Glomerular visceral epithelial cell (primary cell): ENCODE measurements at regions not wholly inside any gene's neighbourhood (a gene's known extent, or its start where the extent isn't known, plus 50 kb on each side); places are given as distances from the start of the nearest gene placed in this dataset.
"Not testable (repeated sequence)": the region's sequence is repeated elsewhere in the genome, so short reads cannot be mapped to it uniquely, and the experiment has no call there.

ENCODE experiments used
- DNase-seq: peaks from one replicate; pipeline ENCODE4 v3.0.0-alpha.2; 2016; ENCODE audit errors: extremely low spot score

- no peak for DNase-seq
Observed at GRCh38 chr10:131832056-131832685, 68.6 kb upstream of the PPP2R2D start.

- DNase-seq: no peak
Observed at GRCh38 chr10:131833013-131833412, 67.8 kb upstream of the PPP2R2D start.

- no peak for DNase-seq
Observed at GRCh38 chr10:131833446-131834080, 67.2 kb upstream of the PPP2R2D start.

DNA sequence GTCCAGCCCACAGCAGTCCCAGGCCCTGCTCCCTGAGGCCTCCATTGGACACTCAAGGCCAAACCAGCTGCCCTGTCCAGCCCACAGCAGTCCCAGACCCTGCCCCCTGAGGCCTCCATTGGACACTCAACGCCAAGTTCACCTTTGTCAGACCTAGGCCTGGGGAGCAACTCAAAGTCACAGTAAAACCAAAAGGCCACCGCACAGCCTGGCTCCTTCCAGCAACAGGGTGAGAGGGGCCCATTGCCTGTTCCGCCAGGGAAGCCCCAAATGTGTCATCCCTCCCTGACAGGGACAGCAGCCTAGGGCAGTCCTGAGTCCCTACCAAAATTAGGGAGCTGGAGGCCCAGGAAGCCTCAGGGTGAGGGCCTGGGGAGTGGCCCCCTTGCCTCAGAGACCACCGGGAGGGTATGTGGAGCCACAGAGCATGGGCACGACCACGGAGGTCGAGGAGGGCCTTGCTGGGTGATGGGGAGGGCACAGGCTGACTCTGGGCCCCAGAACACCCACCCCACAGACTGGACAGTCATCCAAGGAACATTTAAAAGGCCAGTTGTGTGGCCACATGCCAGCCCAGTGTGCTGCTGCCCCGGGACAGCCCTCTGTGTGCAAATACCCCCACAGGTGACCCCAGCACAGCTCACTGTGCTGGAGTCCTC lies 66.5 kb upstream of the PPP2R2D start:
- DNase-seq: no peak

GRCh38 chr10:131838966-131839742 lies 61.7 kb upstream of the PPP2R2D start:
- no peak for DNase-seq

DNA sequence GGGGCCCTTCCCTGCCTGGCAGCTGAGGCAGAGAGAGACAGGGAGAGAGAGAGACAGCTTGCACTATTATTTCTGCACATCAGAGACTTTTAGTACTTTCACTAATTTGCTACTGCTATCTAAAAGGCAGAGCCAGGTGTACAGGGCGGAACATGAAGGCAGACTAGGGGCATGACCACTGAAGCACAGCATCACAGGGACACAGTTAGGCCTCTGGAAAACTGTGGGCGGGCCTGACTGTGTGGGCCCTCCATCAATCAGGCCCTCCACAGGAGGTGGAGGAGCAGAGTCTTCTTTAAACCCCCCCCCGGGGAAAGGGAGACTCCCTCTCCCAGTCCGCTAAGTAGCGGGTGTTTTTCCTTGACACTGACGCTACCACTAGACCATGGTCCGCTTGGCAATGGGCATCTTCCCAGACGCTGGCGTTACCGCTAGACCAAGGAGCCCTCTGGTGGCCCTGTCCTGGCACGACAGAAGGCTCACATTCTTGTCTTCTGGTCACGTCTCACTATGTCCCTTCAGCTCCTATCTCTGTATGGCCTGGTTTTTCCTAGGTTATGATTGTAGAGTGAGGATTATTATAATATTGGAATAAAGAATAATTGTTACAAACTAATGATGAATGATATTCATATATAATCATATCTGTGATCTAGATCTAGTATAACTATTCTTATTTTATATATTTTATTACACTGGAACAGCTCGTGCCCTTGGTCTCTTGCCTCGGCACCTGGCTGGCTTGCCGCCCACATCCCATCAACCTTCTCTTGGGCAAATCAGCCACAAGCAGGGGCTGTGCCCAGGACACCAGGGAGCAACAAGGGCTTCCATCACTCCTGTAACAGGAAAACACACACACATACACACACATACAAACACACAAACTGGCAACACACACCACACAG lies 60.7 kb upstream of the PPP2R2D start:
- DNase-seq: not testable (repeated sequence)

DNA sequence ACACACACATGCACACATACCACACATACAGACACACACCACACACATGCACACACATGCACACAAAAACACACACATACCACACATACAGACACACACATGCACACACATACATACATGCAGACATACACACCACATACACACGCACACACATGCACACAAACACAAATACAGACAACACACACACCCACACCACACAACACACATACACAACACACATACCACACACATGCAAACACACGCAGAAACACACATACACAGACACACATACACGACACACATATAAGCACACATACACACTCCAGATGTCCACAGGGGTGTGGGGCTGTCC lies 60.1 kb upstream of the PPP2R2D start:
- no peak for DNase-seq

DNA sequence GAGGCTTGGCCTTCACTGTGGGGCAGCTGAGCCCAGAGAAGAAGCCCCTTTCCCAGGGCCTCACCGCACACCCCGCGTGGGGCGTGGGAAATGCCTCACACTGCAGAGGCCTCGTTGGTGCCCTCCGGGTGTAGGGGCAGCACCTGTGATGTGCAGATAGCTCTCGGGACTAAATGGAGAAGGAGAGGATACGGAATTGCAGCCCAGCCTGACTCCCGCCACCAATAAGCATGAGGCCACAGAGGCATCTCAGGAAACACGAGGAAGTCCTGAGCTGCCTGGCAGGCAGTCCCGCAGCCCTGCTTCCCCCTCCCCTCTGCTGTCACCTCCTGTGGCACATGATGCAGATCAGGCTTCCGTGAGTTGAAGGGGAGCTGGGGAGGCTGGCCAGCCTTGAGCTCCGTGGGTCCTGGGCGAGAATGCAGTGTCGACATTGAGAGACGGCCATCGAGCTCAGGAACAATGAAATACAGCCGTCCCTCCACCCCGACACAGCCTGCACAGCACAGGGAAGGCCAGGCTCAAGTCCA lies 59.6 kb upstream of the PPP2R2D start:
- DNase-seq: no peak

DNA sequence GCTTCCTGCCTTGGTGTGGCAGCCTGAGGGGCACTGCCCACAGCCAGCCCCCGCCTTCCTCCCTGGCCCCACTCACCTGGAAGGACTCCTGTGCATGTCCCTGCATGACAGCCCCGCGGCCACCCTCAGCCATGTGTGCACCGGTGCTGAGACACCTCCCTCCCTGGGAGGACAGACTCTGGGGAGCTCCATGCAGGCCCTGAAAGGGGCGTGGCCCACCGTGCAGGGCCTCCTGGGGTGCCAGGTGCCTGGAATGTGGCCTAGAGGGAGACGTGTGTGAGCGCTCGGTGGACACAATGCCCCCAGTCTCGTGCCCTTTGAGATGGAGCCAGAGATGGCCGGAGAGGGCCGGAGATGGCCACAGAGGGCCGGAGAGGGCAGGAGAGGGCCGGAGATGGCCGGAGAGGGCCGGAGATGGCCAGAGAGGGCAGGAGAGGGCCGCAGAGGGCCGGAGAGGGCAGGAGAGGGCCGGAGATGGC lies 59.1 kb upstream of the PPP2R2D start:
- no peak for DNase-seq

GRCh38 chr10:131842351-131843088 lies 58.3 kb upstream of the PPP2R2D start:
- no peak for DNase-seq

- no peak for DNase-seq
Observed at GRCh38 chr10:131843089-131843595, 57.7 kb upstream of the PPP2R2D start.

DNA sequence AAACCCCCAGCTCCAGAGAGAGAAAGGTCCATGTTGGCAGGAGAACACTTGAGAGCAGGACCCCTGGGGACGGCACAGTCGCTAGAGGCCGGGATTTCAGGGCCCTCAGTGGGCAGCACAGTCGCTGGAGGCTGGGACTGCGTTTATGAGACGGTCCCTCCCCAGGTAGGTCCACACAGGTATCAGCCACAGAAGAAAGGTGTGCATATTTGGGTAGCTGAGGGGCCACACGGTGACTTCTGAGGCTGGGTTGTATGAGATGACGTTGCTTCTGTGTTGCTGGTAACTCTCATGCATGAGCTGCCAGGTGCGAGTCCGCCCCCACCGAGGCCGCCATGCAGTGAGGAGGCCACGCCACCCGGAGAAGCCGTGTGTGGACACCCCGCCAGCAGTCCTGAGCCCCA lies 56.9 kb upstream of the PPP2R2D start:
- no peak for DNase-seq

GRCh38 chr10:131844529-131845084 lies 56.2 kb upstream of the PPP2R2D start:
- DNase-seq: no peak

- DNase-seq: no peak
Observed at GRCh38 chr10:131845505-131846239, 55.1 kb upstream of the PPP2R2D start.

DNA sequence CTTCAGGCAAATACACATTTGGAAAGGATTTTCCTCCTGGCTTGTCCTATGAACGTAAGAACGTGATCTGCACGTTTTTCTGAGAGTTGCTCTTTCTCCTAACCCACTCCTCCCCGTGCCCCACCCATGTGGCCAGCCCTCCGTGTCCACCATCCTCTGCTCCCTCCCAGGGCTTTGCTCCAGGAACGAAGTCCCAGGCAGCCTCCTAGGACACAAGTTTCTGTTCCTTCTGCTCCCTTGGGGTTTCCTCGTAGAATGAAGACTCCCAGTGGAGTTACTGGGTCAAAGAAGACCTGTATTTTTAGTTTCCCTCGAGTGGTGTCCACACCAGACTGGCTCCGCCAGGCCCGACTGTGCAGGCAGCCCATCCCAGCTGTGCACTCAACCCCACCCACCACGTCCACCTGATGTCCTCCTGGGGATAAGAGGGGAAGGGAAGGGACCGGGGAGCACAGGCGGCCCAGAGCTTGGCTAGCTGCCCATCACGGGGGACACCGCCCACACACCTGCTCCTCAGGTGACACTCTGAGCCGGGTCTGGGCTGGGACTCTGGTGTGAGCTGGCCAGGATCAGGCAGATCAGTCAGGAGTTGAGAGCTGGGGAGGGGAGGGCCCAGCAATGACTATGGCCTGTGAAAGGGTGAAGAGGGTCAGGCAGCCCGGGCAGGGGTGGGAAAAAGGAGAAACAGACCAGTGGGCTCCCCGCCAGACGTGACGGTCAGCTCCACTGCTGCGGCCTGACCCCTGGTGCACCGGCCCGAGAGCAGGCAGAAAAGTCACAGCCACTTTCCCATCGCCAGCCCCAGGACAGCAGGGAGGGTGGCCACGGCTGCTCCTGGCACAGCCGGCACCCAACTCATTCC lies 54.3 kb upstream of the PPP2R2D start:
- no peak for DNase-seq

GRCh38 chr10:131847241-131847783 lies 53.5 kb upstream of the PPP2R2D start:
- DNase-seq: no peak

GRCh38 chr10:131848296-131848695 lies 52.5 kb upstream of the PPP2R2D start:
- DNase-seq: no peak
